Activated CD4-positive, alpha-beta T cell treated with anti-CD3 and anti-CD28 coated beads for 24 hours (primary cell): ENCODE measurements at regions not wholly inside any gene's neighbourhood (a gene's known extent, or its start where the extent isn't known, plus 50 kb on each side); places are given as distances from the start of the nearest gene placed in this dataset.

ENCODE experiments used
- DNase-seq, 2 donors: peaks; one replicate each; pipeline ENCODE4 v3.0.0-alpha.2; 2020; ENCODE audit warnings: low read depth in 2 of 2

- DNase-seq = no peak
Measured at GRCh38 chr10:130486906-130487305, 350.7 kb downstream of the GLRX3 start.

GRCh38 chr10:130487566-130487965, 351.4 kb downstream of the GLRX3 start:
- DNase-seq = no peak

GRCh38 chr10:130489891-130490290, 353.7 kb downstream of the GLRX3 start:
- no peak for DNase-seq

- no peak for DNase-seq
Measured at GRCh38 chr10:130491011-130491692, 355.0 kb downstream of the GLRX3 start.

- no peak for DNase-seq
Measured at GRCh38 chr10:130491693-130492050, 355.5 kb downstream of the GLRX3 start.

- no peak for DNase-seq
Measured at GRCh38 chr10:130492266-130492934, 356.2 kb downstream of the GLRX3 start.

GRCh38 chr10:130493021-130493420, 356.8 kb downstream of the GLRX3 start:
- DNase-seq = no peak

- no peak for DNase-seq
Measured at GRCh38 chr10:130493446-130494145, 357.4 kb downstream of the GLRX3 start.

- DNase-seq = no peak
Measured at GRCh38 chr10:130495116-130495862, 359.1 kb downstream of the GLRX3 start.

GRCh38 chr10:130495891-130496636, 359.9 kb downstream of the GLRX3 start:
- DNase-seq = no peak

- no peak for DNase-seq
Measured at GRCh38 chr10:130497056-130498010, 361.1 kb downstream of the GLRX3 start.

GRCh38 chr10:130498042-130498441, 361.9 kb downstream of the GLRX3 start:
- DNase-seq = no peak

GRCh38 chr10:130498934-130499333, 362.7 kb downstream of the GLRX3 start:
- DNase-seq = no peak

GRCh38 chr10:130499541-130499940, 363.4 kb downstream of the GLRX3 start:
- no peak for DNase-seq

- DNase-seq = no peak
Measured at GRCh38 chr10:130500261-130501000, 364.2 kb downstream of the GLRX3 start.

- DNase-seq = no peak
Measured at GRCh38 chr10:130507461-130507860, 371.3 kb downstream of the GLRX3 start.

GRCh38 chr10:130509881-130510689, 373.9 kb downstream of the GLRX3 start:
- no peak for DNase-seq

- no peak for DNase-seq
Measured at GRCh38 chr10:130510755-130511154, 374.6 kb downstream of the GLRX3 start.

GRCh38 chr10:130511766-130512165, 375.6 kb downstream of the GLRX3 start:
- DNase-seq = no peak
